Osteocyte (in vitro differentiated cells): ENCODE measurements at regions not wholly inside any gene's neighbourhood (a gene's known extent, or its start where the extent isn't known, plus 50 kb on each side); places are given as distances from the start of the nearest gene placed in this dataset.

Experiments used
- DNase-seq: peaks from one replicate; pipeline ENCODE4 v3.0.0; 2021; ENCODE audit warnings: mixed read lengths; ENCODE audit not compliant: unreplicated experiment; ENCODE audit errors: extremely low spot score
- H3K27ac Mint-ChIP-seq: one replicate; pipeline ENCODE4 v1.8.0; 2021; ENCODE audit warnings: mild to moderate bottlenecking, mixed read lengths; ENCODE audit not compliant: unreplicated experiment
- H3K27me3 Mint-ChIP-seq: one replicate; pipeline ENCODE4 v1.8.0; 2021; ENCODE audit warnings: mixed read lengths; ENCODE audit not compliant: unreplicated experiment
- H3K36me3 Mint-ChIP-seq: one replicate; pipeline ENCODE4 v1.8.0; 2021; ENCODE audit warnings: mixed read lengths; ENCODE audit not compliant: unreplicated experiment
- H3K4me1 Mint-ChIP-seq: one replicate; pipeline ENCODE4 v1.8.0; 2021; ENCODE audit warnings: mixed read lengths; ENCODE audit not compliant: unreplicated experiment
- H3K4me3 Mint-ChIP-seq: one replicate; pipeline ENCODE4 v1.8.0; 2021; ENCODE audit warnings: mild to moderate bottlenecking, moderate library complexity, mixed read lengths; ENCODE audit not compliant: unreplicated experiment
- H3K9me3 Mint-ChIP-seq: one replicate; pipeline ENCODE4 v1.8.0; 2021; ENCODE audit warnings: mixed read lengths; ENCODE audit not compliant: unreplicated experiment
- CTCF ChIP-seq: fragments of 200-600 bp; sonication (generic); IDR thresholded peaks from 2 replicates; pipeline ENCODE4 v1.5.0; 2021; ENCODE audit warnings: antibody characterized with exemption, mild to moderate bottlenecking, moderate library complexity

- TF ChIP-seq CTCF: no peak
Measured at GRCh38 chr18:75679331-75679730, 251.8 kb upstream of the SMIM21 start.

GRCh38 chr18:75678627-75679026 is 251.1 kb upstream of the SMIM21 start:
- H3K27ac Mint-ChIP-seq: no peak overlapping the region
- no peak overlapping the region for H3K4me3 Mint-ChIP-seq
- no peaks in the 10 kb centered on the region for H3K9me3 Mint-ChIP-seq
- no peaks in the 10 kb centered on the region for H3K36me3 Mint-ChIP-seq
- H3K27me3 Mint-ChIP-seq: no peaks in the 10 kb centered on the region
- no peak for DNase-seq
- no peak for TF ChIP-seq CTCF
- no peaks in the 10 kb centered on the region for H3K4me1 Mint-ChIP-seq

More at GRCh38 chr18:75679331-75679730, 251.8 kb upstream of the SMIM21 start:
- no peak overlapping the region for H3K27ac Mint-ChIP-seq
- no peak for DNase-seq
- H3K9me3 Mint-ChIP-seq: no peaks in the 10 kb centered on the region
- no peak overlapping the region for H3K4me3 Mint-ChIP-seq
- no peaks in the 10 kb centered on the region for H3K4me1 Mint-ChIP-seq
- H3K36me3 Mint-ChIP-seq: no peaks in the 10 kb centered on the region
- no peaks in the 10 kb centered on the region for H3K27me3 Mint-ChIP-seq

GRCh38 chr18:75677696-75678455 is 250.4 kb upstream of the SMIM21 start:
- H3K27ac Mint-ChIP-seq: no peak overlapping the region
- H3K27me3 Mint-ChIP-seq: no peaks in the 10 kb centered on the region
- no peak for TF ChIP-seq CTCF
- H3K9me3 Mint-ChIP-seq: no peaks in the 10 kb centered on the region
- no peaks in the 10 kb centered on the region for H3K4me1 Mint-ChIP-seq
- no peak overlapping the region for H3K4me3 Mint-ChIP-seq
- no peaks in the 10 kb centered on the region for H3K36me3 Mint-ChIP-seq
- DNase-seq: no peak

- Mint-ChIP-seq H3K36me3 (no peaks in the 10 kb centered on the region), H3K4me1 (no peaks in the 10 kb centered on the region), H3K27ac (no peak overlapping the region), H3K4me3 (no peak overlapping the region), H3K9me3 (peaks cover 7% of the 10 kb centered on the region), H3K27me3 (no peaks in the 10 kb centered on the region)
- no peak for DNase-seq
- no peak for TF ChIP-seq CTCF
Measured at GRCh38 chr18:75660932-75661331, 233.4 kb upstream of the SMIM21 start.

- Mint-ChIP-seq H3K9me3 (peaks cover 7% of the 10 kb centered on the region), H3K27me3 (no peaks in the 10 kb centered on the region), H3K36me3 (no peaks in the 10 kb centered on the region), H3K27ac (no peak overlapping the region), H3K4me3 (no peak overlapping the region), H3K4me1 (no peaks in the 10 kb centered on the region)
- no peak for TF ChIP-seq CTCF
- DNase-seq: no peak
Measured at GRCh38 chr18:75659535-75660023, 232.1 kb upstream of the SMIM21 start.
